GM19193 (cell line): ENCODE measurements at regions not wholly inside any gene's neighbourhood (a gene's known extent, or its start where the extent isn't known, plus 50 kb on each side); places are given as distances from the start of the nearest gene placed in this dataset.

Experiments used
- POLR2A ChIP-seq: IDR thresholded peaks from 4 replicates; pipeline ENCODE4 v1.6.1; 2011; ENCODE audit not compliant: insufficient read depth, insufficient read length; ENCODE audit errors: extremely low read depth

GRCh38 chr12:4223273-4223845 lies 50.2 kb upstream of the CCND2 start:
- no peak for TF ChIP-seq POLR2A

GRCh38 chr12:4221258-4221620 lies 52.3 kb upstream of the CCND2 start:
- TF ChIP-seq POLR2A = no peak

DNA sequence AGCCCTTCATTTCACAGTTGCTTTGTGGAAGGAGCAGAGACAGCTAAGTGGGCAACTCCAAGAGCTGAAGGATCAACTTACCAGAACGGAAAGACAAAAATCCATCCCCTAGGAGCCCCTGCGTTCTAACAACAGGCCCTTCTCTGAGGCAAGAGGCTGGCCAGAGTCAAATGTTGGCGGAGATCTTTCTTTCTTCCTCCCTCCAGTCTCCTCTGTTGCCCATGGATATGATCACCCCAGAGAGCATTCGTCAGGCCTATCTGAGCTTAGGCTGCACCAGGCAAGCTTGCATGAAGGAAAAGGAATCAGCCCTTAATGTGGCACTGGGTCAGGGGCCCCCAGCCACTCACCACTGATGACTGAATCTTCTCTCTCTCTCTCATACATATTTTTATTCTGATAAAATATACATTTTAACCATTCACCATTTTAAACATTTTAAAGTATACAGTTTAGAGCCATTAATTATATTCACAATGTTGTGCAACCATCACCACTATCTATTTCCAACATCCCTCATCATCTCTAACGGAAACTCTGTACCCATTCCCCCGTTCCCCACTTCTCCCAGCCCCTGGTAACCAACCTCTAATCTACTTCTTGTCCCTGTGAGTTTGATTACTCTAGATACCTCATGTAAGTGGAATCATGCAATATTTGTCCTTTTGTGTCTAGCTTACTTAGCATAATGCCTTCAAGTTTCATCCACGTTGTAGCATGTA lies 52.9 kb upstream of the CCND2 start:
- no peak for TF ChIP-seq POLR2A

DNA sequence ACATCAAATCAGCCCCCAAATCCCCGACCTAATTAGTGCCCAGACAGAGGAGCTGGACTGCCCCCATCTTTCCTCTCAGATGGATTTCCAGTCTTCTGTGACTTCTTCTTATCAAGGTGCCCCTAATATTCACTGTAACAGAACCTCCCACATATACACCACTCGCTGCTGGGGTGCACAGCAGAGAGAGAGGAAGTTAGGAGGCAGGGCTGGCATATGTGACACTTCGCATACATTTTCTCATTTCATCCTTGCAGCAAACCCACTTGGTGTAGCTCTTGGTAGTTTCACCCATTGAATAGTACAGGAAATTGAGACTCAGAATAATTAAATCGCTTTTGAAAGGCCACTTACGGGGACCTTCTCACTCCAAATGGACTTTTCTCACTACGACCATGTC lies 56.5 kb upstream of the CCND2 start:
- no peak for TF ChIP-seq POLR2A

- TF ChIP-seq POLR2A = no peak
Measured at GRCh38 chr12:4216187-4216927, 57.2 kb upstream of the CCND2 start.

GRCh38 chr12:4215229-4216186 lies 58.1 kb upstream of the CCND2 start:
- peak; percentile 55 for TF ChIP-seq POLR2A

GRCh38 chr12:4214877-4215228 lies 58.7 kb upstream of the CCND2 start:
- TF ChIP-seq POLR2A = no peak

DNA sequence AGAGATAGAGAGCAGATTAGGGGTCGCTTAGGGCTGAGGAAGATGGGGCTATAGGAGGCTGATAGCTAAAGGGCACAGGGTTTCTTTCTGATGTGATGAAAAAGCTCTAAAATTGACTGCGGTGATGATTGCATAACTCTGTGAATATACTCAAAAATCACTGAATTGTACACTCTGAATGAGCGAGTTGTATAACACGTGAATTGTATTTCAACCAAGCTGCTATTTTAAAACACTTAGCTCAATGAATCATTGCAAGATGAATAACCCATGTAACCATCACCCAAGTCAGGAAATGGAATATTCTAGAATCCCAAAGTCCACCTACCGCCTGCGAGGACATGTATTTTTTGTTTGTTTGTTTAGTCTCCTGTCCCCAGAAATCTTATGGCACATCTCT lies 60.1 kb upstream of the CCND2 start:
- TF ChIP-seq POLR2A = no peak

DNA sequence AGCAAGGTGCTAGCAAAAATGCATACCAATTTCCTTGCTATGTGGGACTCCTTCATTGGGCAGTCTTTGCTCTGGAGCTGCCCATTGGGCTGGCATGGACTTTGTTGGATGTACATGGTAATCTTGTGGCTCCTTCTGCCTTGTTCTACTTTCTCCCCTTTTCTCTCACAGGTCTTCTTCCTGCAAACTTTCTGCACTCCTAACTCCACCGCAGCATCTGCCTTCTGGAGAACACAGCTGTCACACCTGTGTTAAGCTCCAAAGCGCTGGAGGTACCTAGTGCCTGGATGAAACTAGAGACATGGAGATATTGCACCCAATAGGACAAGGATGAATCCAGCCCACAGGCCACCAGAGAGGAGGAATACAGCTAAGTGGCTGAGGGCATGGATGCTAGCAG lies 60.7 kb upstream of the CCND2 start:
- no peak for TF ChIP-seq POLR2A

GRCh38 chr12:4211372-4211771 lies 62.2 kb upstream of the CCND2 start:
- no peak for TF ChIP-seq POLR2A

DNA sequence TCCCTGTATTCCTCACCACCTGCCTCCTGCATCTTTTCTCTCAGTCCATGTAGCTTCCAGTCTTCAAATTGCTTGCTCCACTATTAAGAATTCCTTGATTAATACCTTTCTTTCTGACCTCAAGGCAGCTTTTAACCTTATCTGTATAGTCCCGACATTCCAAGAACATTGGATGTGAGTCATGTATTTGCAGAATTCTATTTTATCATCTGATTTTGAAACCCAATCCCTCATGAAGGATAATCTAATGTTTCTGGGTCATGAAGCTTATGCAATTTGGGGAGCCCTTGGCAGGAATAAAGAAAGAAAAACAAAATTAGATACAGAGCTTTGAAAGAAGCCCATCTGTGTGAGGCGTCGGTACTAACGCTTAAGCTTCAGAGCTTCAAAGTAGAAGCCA lies 63.4 kb upstream of the CCND2 start:
- no peak for TF ChIP-seq POLR2A

- TF ChIP-seq POLR2A = no peak
Measured at GRCh38 chr12:4206470-4206869, 67.1 kb upstream of the CCND2 start.

DNA sequence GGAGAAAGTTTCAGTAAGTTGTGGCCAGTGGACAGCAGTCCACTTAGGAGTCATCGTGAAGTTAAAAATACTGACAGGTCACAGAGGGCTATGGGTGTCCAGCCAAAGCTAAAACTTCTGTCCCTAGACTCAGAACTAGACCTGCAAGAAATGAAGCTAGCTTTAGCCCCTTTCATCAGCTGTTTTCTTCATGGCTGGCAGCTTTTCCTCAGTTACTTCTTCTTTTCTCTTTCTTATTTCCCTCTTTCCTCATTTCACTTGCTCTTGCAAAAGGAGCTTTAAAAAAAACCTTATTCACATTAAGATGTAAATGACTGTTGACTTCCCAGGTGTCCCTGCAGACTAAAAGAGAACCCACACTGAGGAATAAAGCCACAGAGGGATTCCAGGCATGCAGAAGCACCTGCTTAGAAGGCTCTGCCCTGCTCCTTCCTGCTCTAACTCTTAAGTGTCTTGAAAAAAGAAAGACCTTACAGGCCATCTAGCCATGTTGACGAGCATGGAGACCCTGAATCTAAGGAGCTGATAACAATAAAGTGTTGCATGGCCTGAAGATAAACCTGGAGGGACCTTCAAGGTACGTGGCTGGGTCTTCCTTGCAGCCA lies 69.7 kb upstream of the CCND2 start:
- no peak for TF ChIP-seq POLR2A

GRCh38 chr12:4202918-4203317 lies 70.6 kb upstream of the CCND2 start:
- no peak for TF ChIP-seq POLR2A

- no peak for TF ChIP-seq POLR2A
Measured at GRCh38 chr12:4202487-4202886, 71.1 kb upstream of the CCND2 start.
